NOMO-1 (cell line): ENCODE measurements at regions not wholly inside any gene's neighbourhood (a gene's known extent, or its start where the extent isn't known, plus 50 kb on each side); places are given as distances from the start of the nearest gene placed in this dataset.

Source experiments
- DNase-seq, 2 experiments: peaks; one replicate each; lab custom pipeline; 2025; ENCODE audit not compliant: unreplicated experiment in 2 of 2; lab: John Stamatoyannopoulos, UW

- no peak for DNase-seq
Observed at GRCh38 chr10:117427356-117427755, 52.1 kb upstream of the PDZD8 start.

- no peak for DNase-seq
Observed at GRCh38 chr10:117425974-117426566, 50.8 kb upstream of the PDZD8 start.

GRCh38 chr10:117424883-117425649 lies 49.8 kb upstream of the PDZD8 start:
- no peak for DNase-seq
